GM23248 (cell line): ENCODE measurements at regions not wholly inside any gene's neighbourhood (a gene's known extent, or its start where the extent isn't known, plus 50 kb on each side); places are given as distances from the start of the nearest gene placed in this dataset.
"Not testable (repeated sequence)": the region's sequence is repeated elsewhere in the genome, so short reads cannot be mapped to it uniquely, and the experiment has no call there.

Experiments used
- DNase-seq: peaks from one replicate; pipeline ENCODE4 v3.0.0-alpha.2; 2015
- H2AFZ ChIP-seq: fragments of 200-600 bp; sonication (generic); 2 replicates; pipeline ENCODE4 v1.6.1; 2016; ENCODE audit warnings: antibody characterized with exemption
- H3F3A ChIP-seq: fragments of 200-600 bp; sonication (generic); 2 replicates; pipeline ENCODE4 v1.6.1; 2016; ENCODE audit warnings: mild to moderate bottlenecking, antibody characterized with exemption, mixed run types; ENCODE audit not compliant: insufficient read depth
- H3K27ac ChIP-seq: fragments of 200-600 bp; sonication (generic); 2 replicates; pipeline ENCODE4 v1.5.1; 2016; ENCODE audit warnings: mild to moderate bottlenecking
- H3K27me3 ChIP-seq: fragments of 200-600 bp; sonication (generic); replicated peaks from 2 replicates; pipeline ENCODE4 v1.6.1; 2016; ENCODE audit warnings: mild to moderate bottlenecking; ENCODE audit not compliant: insufficient read depth
- H3K36me3 ChIP-seq: fragments of 200-600 bp; sonication (generic); 2 replicates; pipeline ENCODE4 v1.6.1; 2016; ENCODE audit warnings: low read depth, mild to moderate bottlenecking
- H3K4me1 ChIP-seq: fragments of 200-600 bp; sonication (generic); 2 replicates; pipeline ENCODE4 v1.6.1; 2016; ENCODE audit warnings: mild to moderate bottlenecking; ENCODE audit not compliant: insufficient read depth
- H3K4me2 ChIP-seq: fragments of 200-600 bp; sonication (generic); one replicate; pipeline ENCODE4 v1.6.1; 2016; ENCODE audit warnings: mild to moderate bottlenecking; ENCODE audit not compliant: unreplicated experiment
- H3K4me3 ChIP-seq: fragments of 200-600 bp; sonication (generic); 2 replicates; pipeline ENCODE4 v1.5.1; 2016; ENCODE audit warnings: mild to moderate bottlenecking
- H3K79me2 ChIP-seq: fragments of 200-600 bp; sonication (generic); 2 replicates; pipeline ENCODE4 v1.6.1; 2016; ENCODE audit warnings: mild to moderate bottlenecking; ENCODE audit not compliant: insufficient read depth
- H3K9ac ChIP-seq: fragments of 200-600 bp; sonication (generic); 2 replicates; pipeline ENCODE4 v1.6.1; 2016; ENCODE audit warnings: mild to moderate bottlenecking
- H3K9me2 ChIP-seq: fragments of 200-600 bp; sonication (generic); 2 replicates; pipeline ENCODE4 v1.6.1; 2016; ENCODE audit warnings: mixed run types, mild to moderate bottlenecking, moderate library complexity; ENCODE audit not compliant: insufficient read depth
- H3K9me3 ChIP-seq: fragments of 200-600 bp; sonication (generic); one replicate; pipeline ENCODE4 v1.6.1; 2017; ENCODE audit warnings: low read depth
- H4K20me1 ChIP-seq: fragments of 200-600 bp; sonication (generic); 2 replicates; pipeline ENCODE4 v1.6.0; 2016; ENCODE audit not compliant: insufficient read depth
- EZH2 ChIP-seq: fragments of 200-600 bp; sonication (generic); IDR thresholded peaks from 2 replicates; pipeline ENCODE4 v1.6.1; 2018; ENCODE audit warnings: antibody characterized with exemption, mild to moderate bottlenecking; ENCODE audit not compliant: insufficient read depth, poor library complexity, severe bottlenecking
- EZH2phosphoT487 ChIP-seq: fragments of 200-600 bp; sonication (generic); IDR thresholded peaks from 2 replicates; pipeline ENCODE4 v1.6.1; 2018; ENCODE audit warnings: antibody characterized with exemption, moderate library complexity, mild to moderate bottlenecking, low read depth; ENCODE audit not compliant: insufficient read depth
- WGBS, 2 experiments: methylation state at CpG; one replicate each; pipeline ENCODE4 v1.1.6; 2015 to 2017; ENCODE audit warnings: low lambda C conversion rate in 2 of 2, low coverage in 1 of 2; ENCODE audit errors: missing lambda C conversion rate in 2 of 2; 5-methylcytosine and 5-hydroxymethylcytosine counted together
- in situ Hi-C: fragments of 300-500 bp; cut with MboI; formaldehyde crosslinking; loops from 2 replicates; pipeline ENCODE4 v1.15.0; 2020

GRCh38 chr12:13534242-13534641, 337.7 kb downstream of the EMP1 start:
- H3K79me2 ChIP-seq: no peaks in the 10 kb centered on the region
- H3K9me3 ChIP-seq: no peaks in the 10 kb centered on the region
- H3K9ac ChIP-seq: no peak overlapping the region
- no peak overlapping the region for H3K27ac ChIP-seq
- no peaks in the 10 kb centered on the region for H3K9me2 ChIP-seq
- H3K4me2 ChIP-seq: peak overlapping the region; percentile 59
- in situ Hi-C loops: loop anchor here (10.0 to 25.0 kb wide), 2 partner anchors 259 to 497 kb away; partner anchors contain the start of gene FAM234B
- no peaks in the 10 kb centered on the region for H3K36me3 ChIP-seq
- H4K20me1 ChIP-seq: no peaks in the 10 kb centered on the region
- H3F3A ChIP-seq: no peaks in the 10 kb centered on the region
- no peak for DNase-seq
- H3K4me1 ChIP-seq: no peaks in the 10 kb centered on the region
- H2AFZ ChIP-seq: no peak overlapping the region; the same call in 1 of the 2 replicates
- WGBS, 2 experiments: 1% methylated on average over 3 of the region's 3 CpGs
- no peak for TF ChIP-seq EZH2phosphoT487
- TF ChIP-seq EZH2: no peak
- H3K27me3 ChIP-seq: peaks cover 52% of the 10 kb centered on the region
- H3K4me3 ChIP-seq: no peak overlapping the region

- DNase-seq: no peak
- no peaks in the 10 kb centered on the region for H3K9me3 ChIP-seq
- WGBS, 2 experiments: 64 to 65% methylated on average over 7 of the region's 7 CpGs
- H3K27me3 ChIP-seq: peaks cover 32% of the 10 kb centered on the region; the same call in 1 of the 2 replicates
- no peaks in the 10 kb centered on the region for H4K20me1 ChIP-seq
- H3K4me2 ChIP-seq: no peak overlapping the region
- no peak for TF ChIP-seq EZH2
- no peak for TF ChIP-seq EZH2phosphoT487
- H3K79me2 ChIP-seq: no peaks in the 10 kb centered on the region
- no peaks in the 10 kb centered on the region for H3K9me2 ChIP-seq
- H3F3A ChIP-seq: peaks cover 13% of the 10 kb centered on the region
- no peak overlapping the region for H3K27ac ChIP-seq
- in situ Hi-C loops: loop anchor here (10.0 to 25.0 kb wide), 2 partner anchors 256 to 494 kb away; partner anchors contain the start of gene FAM234B
- H3K36me3 ChIP-seq: no peaks in the 10 kb centered on the region
- no peaks in the 10 kb centered on the region for H3K4me1 ChIP-seq
- no peak overlapping the region for H3K4me3 ChIP-seq
- no peak overlapping the region for H3K9ac ChIP-seq
- H2AFZ ChIP-seq: no peak overlapping the region
These were observed 334.4 kb downstream of the EMP1 start for GRCh38 chr12:13530966-13531365.

DNA sequence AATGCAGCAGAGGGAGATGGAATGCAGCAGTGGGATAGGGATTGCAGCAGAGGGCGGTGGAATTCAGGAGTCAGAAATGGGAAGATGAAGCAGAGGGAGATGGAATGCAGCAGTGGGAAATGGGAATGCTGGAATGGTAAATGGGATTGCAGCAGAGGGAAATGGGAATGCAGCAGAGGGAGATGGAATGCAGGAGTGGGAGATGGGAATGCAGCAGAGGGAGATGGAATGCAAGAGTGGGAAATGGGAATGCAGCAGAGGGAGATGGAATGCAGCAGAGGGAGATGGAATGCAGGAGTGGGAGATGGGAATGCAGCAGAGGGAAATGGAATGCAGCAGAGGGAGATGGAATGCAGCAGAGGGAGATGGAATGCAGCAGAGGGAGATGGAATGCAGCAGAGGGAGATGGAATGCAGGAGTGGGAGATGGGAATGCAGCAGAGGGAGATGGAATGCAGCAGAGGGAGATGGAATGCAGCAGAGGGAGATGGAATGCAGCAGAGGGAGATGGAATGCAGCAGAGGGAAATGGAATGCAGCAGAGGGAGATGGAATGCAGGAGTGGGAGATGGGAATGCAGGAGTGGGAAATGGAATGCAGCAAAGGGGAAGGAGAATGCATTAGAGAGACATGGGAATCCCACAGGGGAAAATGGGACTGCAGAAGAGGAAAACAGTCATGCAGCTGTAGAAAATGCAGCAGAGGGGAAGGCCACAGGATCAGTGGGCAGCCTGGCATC, 329.8 kb downstream of the EMP1 start:
- in situ Hi-C loops: loop anchor here (25.0 kb wide), 1 partner anchor 489 kb away; the partner anchor contains the start of gene FAM234B
- Histone ChIP-seq H3F3A (peaks cover 20% of the 10 kb centered on the region), H3K27me3 (peaks cover 12% of the 10 kb centered on the region; the same call in 1 of the 2 replicates)
- H3K9me3 ChIP-seq, DNase-seq, H3K9me2 ChIP-seq, H3K4me1 ChIP-seq, H3K27ac ChIP-seq, H3K79me2 ChIP-seq, H3K4me3 ChIP-seq, H3K4me2 ChIP-seq, H4K20me1 ChIP-seq, H3K9ac ChIP-seq, H3K36me3 ChIP-seq, H2AFZ ChIP-seq: not testable (repeated sequence)
- 0% methylated on average over 1 of the region's 1 CpG for WGBS, 2 experiments

GRCh38 chr12:13523536-13524307, 327.2 kb downstream of the EMP1 start:
- Histone ChIP-seq H3K27ac (no peak overlapping the region), H3K9me3 (no peaks in the 10 kb centered on the region), H3K9ac (no peak overlapping the region), H2AFZ (no peak overlapping the region), H3K27me3 (0 out of 2 replicates have a peak, but pooled peaks cover 6% of the 10 kb centered on the region), H3K36me3 (no peaks in the 10 kb centered on the region), H3F3A (peaks cover 20% of the 10 kb centered on the region), H3K9me2 (no peaks in the 10 kb centered on the region), H3K4me2 (no peak overlapping the region), H3K79me2 (no peaks in the 10 kb centered on the region), H3K4me1 (no peaks in the 10 kb centered on the region), H3K4me3 (no peak overlapping the region), H4K20me1 (no peaks in the 10 kb centered on the region)
- TF ChIP-seq EZH2 (no peak), EZH2phosphoT487 (no peak)
- in situ Hi-C loops: no loop called here
- DNase-seq: no peak
- 28 to 31% methylated on average over 4 of the region's 4 CpGs for WGBS, 2 experiments

- H3K27me3 ChIP-seq, H3K79me2 ChIP-seq, H3K9me2 ChIP-seq, H3K36me3 ChIP-seq, H3K4me1 ChIP-seq, H4K20me1 ChIP-seq, H3K9ac ChIP-seq, H3K9me3 ChIP-seq, H3K4me2 ChIP-seq, H3K27ac ChIP-seq, H3K4me3 ChIP-seq, H2AFZ ChIP-seq, in situ Hi-C loops, DNase-seq, H3F3A ChIP-seq: not testable (repeated sequence)
- 31 to 34% methylated on average over 4 of the region's 4 CpGs for WGBS, 2 experiments
These were observed 321.5 kb downstream of the EMP1 start for GRCh38 chr12:13518034-13518433.
